BE2C (cell line): ENCODE measurements at regions not wholly inside any gene's neighbourhood (a gene's known extent, or its start where the extent isn't known, plus 50 kb on each side); places are given as distances from the start of the nearest gene placed in this dataset.

ENCODE experiments used
- DNase-seq: peaks from one replicate; pipeline ENCODE4 v3.0.0-alpha.2; 2020
- H3K27me3 ChIP-seq: fragments of 250-450 bp; sonication (Bioruptor Pico); 2 replicates; pipeline ENCODE4 v1.5.1; 2020; ENCODE audit warnings: mild to moderate bottlenecking
- H3K36me3 ChIP-seq: fragments of 250-450 bp; sonication (Bioruptor Pico); 2 replicates; pipeline ENCODE4 v1.5.1; 2020; ENCODE audit warnings: mild to moderate bottlenecking
- H3K4me1 ChIP-seq: fragments of 250-450 bp; sonication (Bioruptor Pico); 2 replicates; pipeline ENCODE4 v1.5.1; 2020
- H3K4me3 ChIP-seq: 2 replicates; pipeline ENCODE4 v1.5.1; 2011; ENCODE audit warnings: low read depth, low read length
- H3K9me3 ChIP-seq: fragments of 250-450 bp; sonication (Bioruptor Pico); 2 replicates; pipeline ENCODE4 v1.5.1; 2020
- CTCF ChIP-seq: IDR thresholded peaks from 2 replicates; pipeline ENCODE4 v1.5.1; 2012; ENCODE audit warnings: mild to moderate bottlenecking, low read depth, low read length

DNA sequence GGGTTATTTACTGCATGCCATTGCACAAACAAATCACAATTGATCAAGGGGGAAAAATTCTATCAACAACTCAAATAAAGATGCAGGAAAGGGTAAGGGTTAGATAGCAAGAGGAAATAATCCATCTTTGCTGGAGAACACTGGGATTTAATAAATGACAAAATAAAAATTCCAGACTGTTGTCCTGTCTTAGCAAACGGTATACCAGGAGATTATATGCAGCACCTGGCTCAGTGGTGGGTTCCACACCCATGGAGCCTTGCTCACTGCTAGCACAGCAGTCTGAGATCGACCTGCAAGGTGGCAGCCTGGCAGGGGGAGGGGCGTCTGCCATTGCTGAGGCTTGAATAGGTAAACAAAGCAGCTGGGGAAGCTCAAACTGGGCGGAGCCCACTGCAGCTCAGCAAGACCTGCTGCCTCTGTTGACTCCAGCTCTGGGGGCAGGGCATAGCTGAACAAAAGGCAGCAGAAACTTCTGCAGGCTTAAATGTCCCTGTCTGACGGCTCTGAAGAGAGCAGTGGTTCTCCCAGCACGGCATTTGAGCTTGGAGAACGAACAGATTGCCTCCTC lies 296.5 kb upstream of the THSD7B start:
- no peaks in the 10 kb centered on the region for H3K27me3 ChIP-seq
- no peak for DNase-seq
- H3K9me3 ChIP-seq: no peaks in the 10 kb centered on the region
- no peaks in the 10 kb centered on the region for H3K36me3 ChIP-seq
- no peak overlapping the region for H3K4me3 ChIP-seq
- no peaks in the 10 kb centered on the region for H3K4me1 ChIP-seq
- no peak for TF ChIP-seq CTCF

- no peaks in the 10 kb centered on the region for H3K27me3 ChIP-seq
- DNase-seq: no peak
- no peaks in the 10 kb centered on the region for H3K9me3 ChIP-seq
- H3K36me3 ChIP-seq: no peaks in the 10 kb centered on the region
- H3K4me1 ChIP-seq: no peaks in the 10 kb centered on the region; the same call in 1 of the 2 replicates
- H3K4me3 ChIP-seq: no peak overlapping the region
- no peak for TF ChIP-seq CTCF
Observed at GRCh38 chr2:136452528-136452927, 312.8 kb upstream of the THSD7B start.

GRCh38 chr2:136448986-136449780 lies 316.2 kb upstream of the THSD7B start:
- no peak for TF ChIP-seq CTCF
- DNase-seq: peak; percentile 54
- Histone ChIP-seq H3K9me3 (no peaks in the 10 kb centered on the region), H3K36me3 (no peaks in the 10 kb centered on the region), H3K27me3 (no peaks in the 10 kb centered on the region), H3K4me1 (no peaks in the 10 kb centered on the region; the same call in 1 of the 2 replicates), H3K4me3 (no peak overlapping the region)

DNA sequence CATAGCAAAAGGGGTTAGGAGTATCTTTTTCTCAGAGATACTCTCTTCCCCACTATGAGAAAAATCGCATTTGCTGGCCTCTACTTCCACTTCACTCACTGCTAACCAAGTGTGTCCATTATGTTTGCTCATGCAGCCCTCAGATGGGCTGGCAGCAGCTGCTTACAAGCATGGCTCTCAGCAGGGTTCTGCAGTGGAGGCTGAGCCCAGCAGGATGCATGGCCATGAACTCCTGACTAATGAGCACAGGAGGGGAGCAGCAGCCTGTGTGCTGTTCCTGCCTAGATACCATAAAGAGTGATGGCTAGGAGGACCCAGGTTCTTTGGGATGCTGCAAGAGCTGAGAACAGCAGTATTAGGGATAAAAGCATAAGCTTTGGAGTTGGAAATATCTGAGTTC lies 316.9 kb upstream of the THSD7B start:
- no peak for DNase-seq
- Histone ChIP-seq H3K9me3 (no peaks in the 10 kb centered on the region), H3K27me3 (no peaks in the 10 kb centered on the region), H3K4me3 (no peak overlapping the region), H3K36me3 (no peaks in the 10 kb centered on the region), H3K4me1 (no peaks in the 10 kb centered on the region; the same call in 1 of the 2 replicates)
- TF ChIP-seq CTCF: no peak

- Histone ChIP-seq H3K4me1 (no peaks in the 10 kb centered on the region; the same call in 1 of the 2 replicates), H3K36me3 (no peaks in the 10 kb centered on the region), H3K4me3 (no peak overlapping the region), H3K9me3 (no peaks in the 10 kb centered on the region), H3K27me3 (no peaks in the 10 kb centered on the region)
- DNase-seq: no peak
- TF ChIP-seq CTCF: no peak
Observed at GRCh38 chr2:136444323-136444722, 321.0 kb upstream of the THSD7B start.

DNA sequence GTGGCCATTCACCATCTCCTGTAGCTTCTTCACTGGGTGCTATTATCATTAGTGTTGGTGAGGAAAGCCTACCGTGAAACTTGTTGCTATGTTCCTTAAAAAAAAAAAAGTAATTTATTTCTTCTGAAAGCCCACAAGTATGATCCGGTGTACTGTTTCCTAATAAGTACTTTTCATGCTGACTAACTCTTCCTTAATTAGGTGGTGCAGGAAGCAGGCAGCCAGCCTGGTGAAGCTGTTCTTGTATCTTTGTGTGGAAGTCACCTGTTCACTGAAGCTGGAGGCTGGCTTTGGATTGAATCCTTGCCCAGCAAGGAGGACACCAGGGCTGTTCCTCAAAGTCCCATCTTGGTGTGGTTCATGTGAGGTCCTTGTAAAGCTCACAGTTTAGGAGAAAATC lies 321.7 kb upstream of the THSD7B start:
- no peaks in the 10 kb centered on the region for H3K27me3 ChIP-seq
- no peak for TF ChIP-seq CTCF
- no peak for DNase-seq
- H3K9me3 ChIP-seq: no peaks in the 10 kb centered on the region
- no peaks in the 10 kb centered on the region for H3K36me3 ChIP-seq
- no peaks in the 10 kb centered on the region for H3K4me1 ChIP-seq
- no peak overlapping the region for H3K4me3 ChIP-seq
